ENCODE measurements at regions not wholly inside any gene's neighbourhood (a gene's known extent, or its start where the extent isn't known, plus 50 kb on each side); places are given as distances from the start of the nearest gene placed in this dataset.

GRCh38 chr3:64844558-64844957 is 156.8 kb upstream of the ADAMTS9 start:
- ChIA-PET CTCF (no interaction called here), POLR2A (no interaction called here)
- Histone ChIP-seq H3K4me1 (ENCODE audit: control insufficient read depth in 1 of 2, insufficient read depth in 2 of 2, low read depth in 1 of 2, low read length in 1 of 2) (no peaks in the 10 kb centered on the region), H4K20me1 (ENCODE audit: insufficient read depth) (no peaks in the 10 kb centered on the region), H3K9me3 (no peaks in the 10 kb centered on the region), H3K9ac (no peak overlapping the region), H2AFZ (ENCODE audit: low read depth) (no peak overlapping the region), H3K4me3 (ENCODE audit: low read depth in 2 of 2, low read length in 1 of 2) (no peak overlapping the region), H3K36me3 (replicated peaks in 1 of 2; ENCODE audit: control insufficient read depth in 1 of 2, insufficient read depth in 2 of 2, low read length in 1 of 2) (no peaks in the 10 kb centered on the region), H3K79me2 (ENCODE audit: insufficient read depth) (no peaks in the 10 kb centered on the region), H3K27ac (ENCODE audit: low read depth in 2 of 2, low read length in 1 of 2) (no peak overlapping the region), H3K27me3 (ENCODE audit: insufficient read depth) (no peaks in the 10 kb centered on the region), H3K9me2 (no peaks in the 10 kb centered on the region), H3K4me2 (no peak overlapping the region), H3F3A (replicated peaks; ENCODE audit: insufficient read depth) (no peaks in the 10 kb centered on the region)
- TF ChIP-seq RAD21 (IDR thresholded peaks at IDR 0.05; ENCODE audit: low read length) (no peak), EP300 (IDR thresholded peaks at IDR 0.05; ENCODE audit: borderline replicate concordance in 1 of 2, low read depth in 1 of 2, low read length in 1 of 2) (no peak), REST (IDR thresholded peaks at IDR 0.05; ENCODE audit: low read depth, low read length) (peak; percentile 66; the same call in 1 of the 2 replicates), EZH2phosphoT487 (IDR thresholded peaks at IDR 0.05; ENCODE audit: borderline replicate concordance, low read depth) (no peak), PBX3 (IDR thresholded peaks at IDR 0.05) (no peak)
- DNase-seq: no peak
- WGBS (ENCODE audit: low lambda C conversion rate): 92% methylated on average over 2 of the region's 2 CpGs

GRCh38 chr3:64837986-64838735 is 150.4 kb upstream of the ADAMTS9 start:
- H3K4me2 ChIP-seq: no peak overlapping the region
- DNase-seq: no peak
- H3K36me3 ChIP-seq (replicated peaks in 1 of 2; ENCODE audit: control insufficient read depth in 1 of 2, insufficient read depth in 2 of 2, low read length in 1 of 2): no peaks in the 10 kb centered on the region
- no peaks in the 10 kb centered on the region for H3K9me3 ChIP-seq
- H3K27ac ChIP-seq (ENCODE audit: low read depth in 2 of 2, low read length in 1 of 2): no peak overlapping the region
- ChIA-PET POLR2A (no interaction called here), CTCF (interaction anchor here (0.8 kb wide), 1 partner anchor 18 kb away, joined by 3 read pairs; no protein-coding TSS in a partner anchor)
- no peaks in the 10 kb centered on the region for H4K20me1 ChIP-seq (ENCODE audit: insufficient read depth)
- H3F3A ChIP-seq (replicated peaks; ENCODE audit: insufficient read depth): no peaks in the 10 kb centered on the region
- H2AFZ ChIP-seq (ENCODE audit: low read depth): no peak overlapping the region
- WGBS (ENCODE audit: low lambda C conversion rate): 71% methylated on average over 6 of the region's 6 CpGs
- no peak overlapping the region for H3K9ac ChIP-seq
- TF ChIP-seq REST (IDR thresholded peaks at IDR 0.05; ENCODE audit: low read depth, low read length): no peak
- no peak for TF ChIP-seq FOXJ3 (CRISPR knock-in tag; IDR thresholded peaks at IDR 0.05)
- TF ChIP-seq NFIC (IDR thresholded peaks at IDR 0.05; ENCODE audit: borderline replicate concordance): no peak
- H3K4me1 ChIP-seq (ENCODE audit: control insufficient read depth in 1 of 2, insufficient read depth in 2 of 2, low read depth in 1 of 2, low read length in 1 of 2): peaks cover 0 to 2% of the 10 kb centered on the region in 2 experiments; a peak in 2 of 4 replicates
- no peak overlapping the region for H3K4me3 ChIP-seq (ENCODE audit: low read depth in 2 of 2, low read length in 1 of 2)
- H3K79me2 ChIP-seq (ENCODE audit: insufficient read depth): no peaks in the 10 kb centered on the region
- H3K27me3 ChIP-seq (ENCODE audit: insufficient read depth): no peaks in the 10 kb centered on the region
- no peaks in the 10 kb centered on the region for H3K9me2 ChIP-seq
